Esophagus muscularis mucosa (tissue), 4 donors: ENCODE measurements at regions not wholly inside any gene's neighbourhood (a gene's known extent, or its start where the extent isn't known, plus 50 kb on each side); places are given as distances from the start of the nearest gene placed in this dataset.

Experiments
- CTCF ChIP-seq, 3 experiments: fragments of 200-600 bp in 2 of 3; fragments of 450-650 bp in 1 of 3; sonication (generic) in 2 of 3; IDR thresholded peaks; one replicate each; pipeline ENCODE4 v1.5.1; 2017 to 2019; ENCODE audit warnings: antibody characterized with exemption in 3 of 3, mild to moderate bottlenecking in 2 of 3, moderate library complexity in 1 of 3
- EP300 ChIP-seq: sonication (generic); formaldehyde crosslinking; IDR thresholded peaks from one replicate; pipeline ENCODE4 v1.6.1; 2017; ENCODE audit warnings: antibody characterized with exemption
- POLR2A ChIP-seq: fragments of 450-650 bp; IDR thresholded peaks from one replicate; pipeline ENCODE4 v1.6.1; 2017; ENCODE audit warnings: antibody characterized with exemption, moderate library complexity, mild to moderate bottlenecking, low read depth

GRCh38 chr13:99651016-99651415 lies 149.7 kb downstream of the TM9SF2 start:
- TF ChIP-seq CTCF (IDR thresholded peaks at IDR 0.05) = no peak
- TF ChIP-seq POLR2A = no peak
- no peak for TF ChIP-seq EP300
